HG03139 (cell line): ENCODE measurements at regions not wholly inside any gene's neighbourhood (a gene's known extent, or its start where the extent isn't known, plus 50 kb on each side); places are given as distances from the start of the nearest gene placed in this dataset.

ENCODE experiments used
- ATAC-seq: cut with Tn5 transposase; IDR thresholded peaks from one replicate; pipeline ENCODE4 v1.9.1; 2021; ENCODE audit not compliant: unreplicated experiment

- no peak for ATAC-seq
Measured at GRCh38 chr22:48957987-48958321, 869.7 kb downstream of the BRD1 start.

DNA sequence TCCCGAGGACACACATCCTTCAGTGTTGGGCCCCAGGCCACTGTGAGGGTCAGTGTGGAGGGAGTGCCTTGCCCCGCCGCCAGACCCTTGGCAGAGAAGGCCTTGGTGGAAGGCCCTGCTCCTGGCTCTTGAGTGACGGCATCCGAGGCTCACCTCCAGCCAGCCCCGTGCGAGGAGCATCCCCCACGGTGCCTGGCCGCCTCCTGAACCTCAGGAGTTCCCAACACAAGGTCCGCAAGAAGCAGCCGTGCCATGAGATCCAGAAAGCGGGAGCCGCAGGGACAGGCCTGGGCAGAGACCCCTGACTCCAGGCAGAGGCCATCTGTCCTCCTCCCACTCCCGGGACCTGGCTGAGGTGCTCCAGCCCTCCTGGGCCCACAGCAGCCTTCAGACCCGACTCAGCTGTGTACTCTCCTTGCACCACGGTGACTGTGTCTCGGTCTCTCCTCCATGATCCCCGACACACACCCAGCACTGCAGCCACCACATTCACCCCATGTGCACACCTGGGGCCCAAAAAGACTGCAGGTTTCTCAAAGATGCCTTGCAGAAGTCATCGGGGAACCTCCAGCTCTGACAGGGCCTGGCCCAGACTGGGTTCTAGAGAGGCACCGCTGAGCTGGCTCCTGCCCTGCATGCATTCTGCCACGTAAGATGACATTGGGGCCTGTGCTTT, 870.2 kb downstream of the BRD1 start:
- ATAC-seq, result no peak

DNA sequence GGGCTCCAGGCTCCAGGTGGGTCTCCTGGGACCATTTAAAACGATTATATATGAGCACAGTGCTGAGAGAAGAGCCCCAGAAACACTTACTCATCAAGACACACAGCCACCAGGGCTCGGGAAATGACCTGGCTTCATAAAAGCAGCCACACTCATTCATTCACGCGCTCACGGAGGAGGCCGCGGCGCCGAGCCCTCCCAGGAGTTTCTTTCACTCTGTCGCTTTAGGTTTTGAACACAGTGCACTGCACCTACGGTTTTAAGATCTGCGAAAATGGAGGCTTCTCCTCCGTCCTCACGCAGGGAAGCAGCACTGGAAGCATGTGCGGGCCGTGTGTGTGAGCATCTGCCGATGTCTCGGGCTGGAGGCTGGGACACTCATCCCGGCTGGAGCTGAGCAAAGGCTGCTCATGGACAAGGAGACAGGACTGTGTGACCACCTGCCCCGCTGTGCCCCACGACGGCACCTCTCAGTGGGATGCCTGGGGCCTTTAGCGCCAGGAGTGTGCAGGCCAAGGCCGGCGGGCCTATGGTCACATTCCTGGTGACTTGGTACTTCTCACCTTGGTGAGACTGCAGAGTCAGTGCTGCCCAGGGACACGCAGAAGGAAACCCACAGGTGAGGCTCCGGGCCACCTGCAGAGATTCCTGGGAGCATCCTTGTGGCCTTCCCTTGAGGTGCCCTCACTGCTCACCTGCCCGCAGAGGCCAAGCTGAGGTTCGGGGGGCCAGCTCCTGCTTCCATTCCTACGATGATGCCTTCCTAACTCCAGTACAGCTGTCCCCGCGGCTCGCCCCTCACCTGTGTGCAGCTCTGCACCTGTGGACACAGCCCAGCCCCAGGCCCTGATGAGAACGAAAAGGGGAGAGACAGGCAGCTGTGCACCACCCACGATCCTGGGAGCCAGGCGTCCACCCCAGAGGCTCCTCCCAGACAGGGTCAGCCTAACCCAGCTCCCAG, 872.0 kb downstream of the BRD1 start:
- no peak for ATAC-seq

- no peak for ATAC-seq
Measured at GRCh38 chr22:48954781-48955311, 872.8 kb downstream of the BRD1 start.

- ATAC-seq, result no peak
Measured at GRCh38 chr22:48953830-48954229, 873.8 kb downstream of the BRD1 start.

- ATAC-seq, result no peak
Measured at GRCh38 chr22:48953103-48953720, 874.5 kb downstream of the BRD1 start.

DNA sequence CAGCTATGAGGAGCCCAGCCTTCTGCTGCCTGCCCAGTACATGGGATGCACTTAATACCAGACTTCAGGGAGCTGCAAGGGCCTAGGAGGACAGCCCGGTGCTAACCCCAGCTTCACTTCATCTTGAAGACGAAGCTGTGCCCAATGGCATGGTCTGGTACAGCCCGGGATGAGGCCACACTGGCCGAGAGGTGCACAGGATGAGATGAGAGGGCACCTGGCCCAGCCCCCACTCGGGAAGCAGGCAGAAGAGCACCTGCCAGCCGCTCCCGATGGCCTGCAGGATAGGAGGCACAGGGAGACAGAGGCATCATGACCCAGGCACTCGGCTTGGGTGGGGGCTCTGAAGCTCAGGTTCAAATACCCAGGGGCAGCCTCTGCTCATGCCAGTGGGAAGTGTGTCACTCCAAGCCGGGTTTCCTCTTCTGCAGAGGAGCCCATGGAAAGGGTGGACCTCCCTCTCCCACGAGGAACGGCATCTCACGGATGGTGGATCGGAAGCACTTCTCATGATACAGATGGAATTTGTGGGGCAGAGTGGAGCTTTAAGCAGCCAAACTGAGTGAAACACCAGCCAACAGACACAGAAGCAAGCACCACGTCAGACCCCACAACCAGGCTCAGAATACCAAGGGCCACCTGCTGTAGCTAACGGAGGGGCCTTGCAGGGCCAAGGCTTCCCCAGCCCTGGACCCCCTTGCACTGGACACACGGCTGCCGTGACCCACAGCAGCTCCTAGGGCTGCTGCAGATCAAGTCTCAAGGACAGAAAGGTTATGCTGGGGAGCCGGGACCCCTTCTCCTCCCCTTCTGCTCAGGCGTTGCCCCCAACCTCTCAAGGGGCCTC, 875.2 kb downstream of the BRD1 start:
- ATAC-seq, result no peak

DNA sequence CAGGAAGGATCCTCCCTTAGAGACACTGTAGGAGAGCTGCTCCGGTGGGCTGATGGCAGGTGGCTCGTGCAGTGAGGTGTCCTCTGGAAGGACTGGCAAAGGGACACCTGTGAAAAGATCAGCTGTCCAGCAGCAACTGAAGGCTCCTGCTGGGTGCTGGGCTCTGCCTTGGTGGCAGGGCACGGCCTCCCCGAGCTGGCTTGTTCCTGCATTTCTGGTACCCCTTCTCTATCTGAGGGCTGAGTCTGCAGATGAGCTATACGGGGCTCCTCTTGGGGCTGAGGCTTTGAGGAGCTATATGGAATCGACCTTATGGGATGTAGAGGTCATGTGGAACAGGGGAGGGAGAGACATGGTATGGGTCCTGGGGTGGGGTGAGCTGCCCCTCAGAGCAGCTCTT, 875.8 kb downstream of the BRD1 start:
- ATAC-seq, result no peak

DNA sequence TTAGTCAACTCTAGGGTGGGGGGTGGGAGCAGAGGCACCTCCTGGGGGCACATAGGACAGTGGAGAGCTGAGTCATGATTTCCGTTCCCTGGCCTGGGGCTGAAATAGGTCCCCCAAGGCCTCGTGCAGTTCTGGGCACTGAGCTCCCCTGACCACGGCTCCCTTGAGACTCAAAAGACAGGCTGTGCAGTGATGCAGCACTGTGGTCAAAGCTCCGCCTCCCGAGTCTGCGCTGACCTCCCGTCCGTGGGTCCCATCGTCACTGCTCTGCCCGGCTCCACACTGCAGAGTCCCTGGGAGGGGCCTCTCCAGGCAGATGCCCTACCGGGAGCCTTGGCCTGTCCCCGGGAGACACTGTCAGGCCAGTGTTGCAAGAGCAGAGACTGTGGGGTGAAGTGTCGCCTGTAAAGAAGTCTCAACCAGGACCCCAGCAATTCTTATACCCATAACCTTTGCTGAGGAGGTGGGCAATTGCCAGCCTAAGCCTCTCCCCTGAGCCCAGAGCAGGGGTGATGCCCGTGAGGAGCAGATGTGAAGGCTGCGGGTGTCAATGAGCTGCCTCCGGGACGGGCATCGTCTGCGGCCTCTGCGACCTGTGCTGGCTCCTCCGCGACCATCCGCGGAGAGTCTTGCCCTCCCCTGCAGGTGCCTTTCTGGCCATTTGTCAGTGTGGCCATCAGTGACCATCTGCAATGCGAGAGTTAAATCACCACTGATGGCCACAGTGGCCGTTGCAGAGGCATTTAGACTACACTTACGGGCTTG, 877.3 kb downstream of the BRD1 start:
- ATAC-seq, result no peak

DNA sequence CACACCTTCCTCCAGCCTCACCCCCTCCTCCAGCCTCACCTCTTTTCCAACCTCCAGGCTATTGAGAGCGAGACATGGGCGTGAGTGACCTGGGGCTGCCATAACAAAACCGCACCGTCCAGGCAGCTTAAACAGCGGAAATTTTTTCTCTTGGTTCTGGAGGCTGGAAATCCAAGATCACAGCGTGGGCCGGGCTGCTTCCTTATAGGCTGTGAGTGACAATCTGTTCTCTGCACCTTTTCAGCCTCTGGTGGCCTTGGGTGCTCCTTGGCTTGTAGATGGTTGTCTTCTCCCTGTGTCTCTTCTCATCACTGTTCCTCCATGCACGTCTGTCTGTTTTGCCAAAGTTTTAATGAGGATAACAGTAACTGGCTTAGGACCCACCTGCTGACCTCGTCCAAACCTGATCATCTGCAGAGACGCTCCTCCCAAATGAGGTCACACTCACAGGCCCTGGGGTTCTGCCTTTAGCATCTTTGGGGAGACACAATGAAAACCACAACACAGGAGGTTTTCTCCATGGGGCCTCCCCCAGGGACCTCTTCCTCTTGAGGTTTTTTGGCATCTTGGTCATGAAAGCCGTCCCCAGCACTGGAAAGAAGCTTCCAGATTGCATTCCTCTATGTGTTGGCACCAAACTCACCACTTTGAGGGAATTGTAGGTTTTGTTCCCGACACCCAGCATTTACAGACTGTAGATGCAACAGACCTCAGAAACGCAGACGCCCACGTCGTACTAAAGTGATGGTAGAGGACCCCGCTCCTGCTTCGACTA, 878.1 kb downstream of the BRD1 start:
- ATAC-seq, result no peak

- ATAC-seq, result no peak
Measured at GRCh38 chr22:48948575-48949170, 879.0 kb downstream of the BRD1 start.

- ATAC-seq, result no peak
Measured at GRCh38 chr22:48947636-48948035, 880.0 kb downstream of the BRD1 start.

- ATAC-seq, result no peak
Measured at GRCh38 chr22:48945621-48946458, 881.8 kb downstream of the BRD1 start.

DNA sequence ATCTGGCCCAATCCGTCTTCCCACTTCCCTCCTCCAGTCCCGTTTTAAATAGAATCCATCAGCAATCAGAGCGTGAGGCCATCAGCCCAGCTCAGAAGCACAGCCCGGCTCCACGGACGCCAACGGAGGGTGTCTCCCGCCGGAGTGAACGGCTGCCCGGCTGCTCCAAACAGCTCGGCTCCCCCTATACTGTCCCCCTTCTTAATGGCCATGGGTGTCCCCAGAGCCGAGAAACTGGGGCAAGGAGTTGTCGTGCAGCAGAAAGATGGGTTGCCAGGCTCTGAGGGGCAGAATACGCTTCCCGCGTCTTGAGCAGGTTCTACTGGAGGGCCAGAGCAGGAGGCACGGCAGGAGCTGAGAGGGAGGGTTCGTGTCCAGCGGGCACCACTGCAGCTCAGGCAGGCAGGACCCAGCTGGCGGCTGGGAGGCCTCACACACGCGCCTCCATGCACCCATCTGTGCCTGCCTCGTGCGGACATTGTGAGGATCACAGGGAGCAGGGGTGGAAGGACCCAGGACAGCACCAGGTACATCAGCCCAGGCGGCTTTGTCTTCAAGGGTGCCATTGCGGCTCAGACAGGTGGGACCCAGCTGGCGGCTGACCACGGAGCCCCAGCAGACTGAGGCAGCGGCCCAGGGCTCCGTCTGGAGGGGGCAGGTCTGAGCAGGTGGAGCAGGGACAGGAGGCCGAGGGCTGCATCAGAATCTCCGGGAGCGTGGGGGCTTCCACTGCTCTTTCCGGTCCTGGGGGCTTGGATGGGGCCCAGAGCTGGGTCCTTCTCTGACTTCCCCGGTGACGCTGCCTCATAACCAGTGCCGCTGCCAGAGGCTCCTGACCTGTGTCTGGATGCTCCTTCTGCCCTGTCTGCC, 882.7 kb downstream of the BRD1 start:
- no peak for ATAC-seq

- no peak for ATAC-seq
Measured at GRCh38 chr22:48944433-48944750, 883.3 kb downstream of the BRD1 start.

DNA sequence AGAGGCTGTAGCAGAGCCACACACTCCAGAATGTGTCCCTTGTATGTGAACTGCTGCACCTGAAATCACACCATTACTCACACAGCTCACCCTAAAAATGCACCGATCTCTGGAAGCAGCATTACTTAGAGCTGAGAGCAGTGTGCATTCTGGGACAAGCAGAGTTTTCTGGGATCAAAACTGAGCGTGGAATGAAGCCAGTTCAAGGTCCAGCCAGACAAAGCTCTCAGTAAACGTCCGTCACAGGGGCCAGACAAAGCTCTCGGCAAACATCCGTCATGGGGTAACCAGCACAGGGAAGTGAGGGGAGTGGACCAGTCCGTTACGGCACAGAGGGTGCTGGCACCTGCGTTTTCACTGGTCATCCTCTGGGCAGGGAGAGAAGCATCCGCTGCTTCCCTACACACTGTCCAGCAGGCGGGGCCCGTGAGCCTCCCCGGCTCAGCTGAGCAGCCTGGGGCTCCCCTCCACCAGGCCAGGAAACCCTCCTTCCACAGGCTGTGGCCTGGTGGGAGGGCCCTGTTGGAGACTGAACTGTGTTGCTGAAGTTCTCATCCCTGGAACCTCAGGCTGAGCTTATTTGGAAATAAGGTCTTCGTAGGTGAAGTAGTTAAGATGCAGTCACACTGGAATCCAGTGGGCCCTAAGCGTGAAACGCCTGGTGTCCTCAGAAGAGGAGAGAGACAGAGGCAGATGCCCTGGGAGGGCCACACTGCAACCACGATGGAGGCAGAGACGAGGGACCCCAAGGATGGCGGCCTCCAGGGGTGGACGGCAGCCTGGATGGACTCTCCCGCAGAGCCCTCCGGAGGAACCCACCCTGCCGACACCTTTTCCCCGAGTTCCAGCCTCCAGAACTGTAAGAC, 883.9 kb downstream of the BRD1 start:
- ATAC-seq, result no peak
